Stimulated activated CD4-positive, alpha-beta T cell treated with anti-CD3 and anti-CD28 coated beads, TNF-alpha, amount 100 ng/mL, for 1 hour (primary cell): ENCODE measurements at regions not wholly inside any gene's neighbourhood (a gene's known extent, or its start where the extent isn't known, plus 50 kb on each side); places are given as distances from the start of the nearest gene placed in this dataset.
"Not testable (repeated sequence)": the region's sequence is repeated elsewhere in the genome, so short reads cannot be mapped to it uniquely, and the experiment has no call there.

Experiments
- DNase-seq, 3 donors: peaks; one replicate each; pipeline ENCODE4 v3.0.0-alpha.2; 2020; ENCODE audit warnings: low read depth in 3 of 3, low spot score in 1 of 3

DNA sequence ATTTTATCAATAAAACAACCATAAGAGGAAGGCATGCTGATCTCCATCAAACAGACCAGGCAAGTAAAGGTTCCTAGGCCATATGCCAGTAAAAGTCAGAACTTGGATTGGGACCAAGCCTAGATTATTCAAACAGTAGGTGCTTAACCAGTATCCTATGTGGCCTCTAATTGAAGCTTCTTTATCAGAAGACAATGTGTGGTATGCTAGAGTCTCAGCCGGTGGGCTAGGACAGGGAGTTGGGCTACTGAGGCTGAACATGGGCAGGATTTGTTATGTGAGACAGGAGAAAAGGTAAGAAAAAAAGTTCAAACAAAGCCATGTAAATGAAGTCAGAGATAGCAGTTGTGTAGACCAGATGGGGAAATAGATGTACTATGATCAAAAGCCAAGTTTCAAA is 413.7 kb upstream of the GHITM start:
- no peak for DNase-seq

DNA sequence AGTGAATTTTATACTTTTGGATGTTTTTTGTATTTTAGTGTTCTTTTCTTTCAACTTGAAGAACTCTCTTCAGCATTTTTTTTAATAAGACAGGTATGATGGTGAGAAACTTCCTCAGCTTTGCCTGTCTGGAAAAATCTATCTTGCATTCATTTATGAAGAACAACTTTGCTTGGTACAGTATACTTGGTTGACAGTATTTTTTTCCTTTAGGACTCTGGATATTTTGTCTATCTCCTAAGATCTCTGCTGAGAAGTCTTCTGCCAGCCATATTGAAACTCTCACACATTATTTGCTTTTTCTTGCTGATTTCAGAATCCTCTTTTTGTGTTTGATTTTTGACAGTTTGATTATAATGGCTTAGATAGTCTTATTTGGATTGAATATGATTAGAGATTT is 405.0 kb upstream of the GHITM start:
- no peak for DNase-seq

DNA sequence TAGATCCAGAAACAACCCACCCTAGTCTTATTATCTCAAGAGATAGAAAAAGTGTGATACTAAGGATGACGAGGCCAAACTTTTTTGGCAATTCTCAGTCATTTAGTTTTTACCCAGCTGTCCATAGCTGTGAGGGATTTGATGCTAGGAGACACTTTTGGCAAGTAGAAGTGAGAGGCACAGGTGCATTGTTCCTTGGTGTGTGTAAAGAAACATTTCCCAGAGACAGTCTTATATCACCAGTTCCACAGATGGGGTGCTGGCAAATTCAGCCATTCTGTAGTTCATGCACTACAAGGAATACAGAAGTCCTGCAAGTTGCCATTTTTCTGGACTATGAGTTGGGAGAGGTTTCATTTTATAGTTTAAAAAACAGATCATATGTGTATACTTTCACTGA is 403.3 kb upstream of the GHITM start:
- DNase-seq = no peak

DNA sequence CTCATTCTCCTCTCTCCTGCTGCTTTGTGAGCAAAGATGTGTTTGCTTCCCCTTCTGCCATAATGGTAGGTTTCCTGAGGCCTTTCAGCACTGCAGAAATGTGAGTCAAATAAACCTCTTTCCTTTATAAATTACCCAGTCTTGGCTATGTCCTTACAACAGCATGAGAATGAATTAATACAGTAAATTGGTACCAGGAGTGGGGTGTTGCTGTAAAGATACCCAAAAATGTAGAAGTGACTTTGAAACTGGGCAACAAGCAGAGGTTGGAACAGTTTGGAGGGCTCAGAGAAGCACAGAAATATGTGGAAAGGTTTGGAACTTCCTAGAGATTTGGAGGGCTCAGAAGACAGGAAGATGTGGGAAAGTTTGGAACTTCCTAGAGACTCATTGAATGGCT is 388.7 kb upstream of the GHITM start:
- no peak for DNase-seq

DNA sequence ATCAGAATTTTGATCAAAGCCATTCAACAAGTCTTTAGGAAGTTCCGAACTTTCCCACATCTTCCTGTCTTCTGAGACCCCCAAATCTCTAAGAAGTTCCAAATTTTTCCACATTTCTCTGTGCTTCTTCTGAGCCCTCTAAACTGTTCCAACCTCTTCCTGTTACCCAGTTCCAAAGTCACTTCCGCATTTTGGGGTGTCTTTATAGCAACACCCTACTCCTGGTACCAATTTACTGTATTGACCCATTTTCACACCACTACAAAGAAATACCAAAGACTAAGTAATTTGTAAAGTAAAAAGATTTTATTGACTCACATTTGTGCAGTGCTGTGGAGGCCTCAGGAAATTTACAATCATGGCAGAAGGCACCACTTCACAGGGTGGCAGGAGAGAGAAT is 385.8 kb upstream of the GHITM start:
- DNase-seq = no peak

DNA sequence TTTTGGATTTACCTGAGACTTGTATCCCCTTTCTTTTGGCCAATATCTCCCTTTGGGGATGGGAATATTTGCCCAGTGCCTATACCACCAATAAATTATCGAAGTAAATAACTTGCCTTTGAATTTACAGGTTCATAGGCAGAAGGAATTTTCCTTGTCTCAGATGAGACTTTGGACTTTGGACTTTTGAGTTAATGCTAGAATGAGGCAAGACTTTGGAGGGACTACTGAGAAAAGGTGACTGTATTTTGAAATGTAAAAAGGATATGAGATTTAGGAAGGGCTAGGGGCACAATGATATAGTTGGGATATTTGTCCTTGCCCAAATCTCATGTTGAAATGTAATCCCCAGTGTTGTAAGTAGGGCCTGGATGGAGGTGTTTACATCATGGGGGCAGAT is 384.5 kb upstream of the GHITM start:
- no peak for DNase-seq

DNA sequence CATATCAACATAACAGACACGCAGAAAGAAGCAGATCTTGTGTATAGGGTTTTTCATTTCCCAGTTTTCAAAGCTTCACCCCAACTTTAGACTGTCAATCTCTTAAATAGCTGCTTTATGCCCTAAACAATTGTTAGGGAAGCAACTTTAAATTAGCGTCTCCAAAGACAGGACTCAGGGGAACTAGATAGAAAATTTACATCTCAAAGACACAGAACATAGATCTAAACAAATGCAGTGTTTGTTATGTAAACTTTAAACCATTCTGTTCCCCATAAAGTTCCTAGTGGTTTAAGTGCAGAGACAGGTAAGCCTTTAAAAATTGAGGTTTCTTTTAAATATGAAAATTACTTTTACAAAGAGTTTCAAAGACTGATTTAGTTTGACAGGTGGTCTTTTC is 379.2 kb upstream of the GHITM start:
- no peak for DNase-seq

DNA sequence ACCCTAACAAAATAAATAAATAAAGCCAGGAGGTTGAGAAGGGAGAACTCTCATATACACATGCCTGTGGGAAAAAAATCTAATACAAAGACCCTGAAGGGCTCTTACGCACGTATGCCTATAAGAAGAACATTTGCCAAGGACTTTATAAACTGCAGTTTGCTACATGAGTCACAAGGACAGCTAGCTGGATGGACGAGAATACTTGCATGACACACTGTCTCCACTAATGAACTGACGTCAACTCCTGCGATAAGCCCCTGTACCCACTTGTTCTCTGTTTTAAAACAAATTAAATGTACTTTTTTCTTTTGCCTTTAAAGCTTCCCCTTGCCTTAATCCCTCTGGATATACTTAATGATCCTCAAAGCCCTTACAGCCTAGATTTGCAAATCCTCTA is 374.6 kb upstream of the GHITM start:
- DNase-seq = no peak

DNA sequence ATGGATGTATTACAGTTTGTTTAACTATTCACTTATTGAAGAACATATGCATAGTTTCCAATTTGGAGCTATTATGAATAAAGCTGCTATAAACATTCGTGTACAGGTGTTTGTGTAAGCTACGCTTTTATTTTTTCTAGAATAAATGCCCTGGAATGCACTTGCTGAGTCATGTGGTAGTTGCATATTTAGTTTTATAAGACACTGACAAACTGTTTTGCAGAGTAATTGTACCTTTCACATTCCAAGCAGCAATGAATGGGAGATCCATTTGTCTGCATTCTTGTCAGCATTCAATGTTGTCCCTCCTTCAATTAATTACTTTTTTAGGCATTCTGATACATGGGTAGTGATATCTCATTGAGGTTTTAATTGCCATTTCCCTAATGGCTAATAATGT is 373.6 kb upstream of the GHITM start:
- no peak for DNase-seq

DNA sequence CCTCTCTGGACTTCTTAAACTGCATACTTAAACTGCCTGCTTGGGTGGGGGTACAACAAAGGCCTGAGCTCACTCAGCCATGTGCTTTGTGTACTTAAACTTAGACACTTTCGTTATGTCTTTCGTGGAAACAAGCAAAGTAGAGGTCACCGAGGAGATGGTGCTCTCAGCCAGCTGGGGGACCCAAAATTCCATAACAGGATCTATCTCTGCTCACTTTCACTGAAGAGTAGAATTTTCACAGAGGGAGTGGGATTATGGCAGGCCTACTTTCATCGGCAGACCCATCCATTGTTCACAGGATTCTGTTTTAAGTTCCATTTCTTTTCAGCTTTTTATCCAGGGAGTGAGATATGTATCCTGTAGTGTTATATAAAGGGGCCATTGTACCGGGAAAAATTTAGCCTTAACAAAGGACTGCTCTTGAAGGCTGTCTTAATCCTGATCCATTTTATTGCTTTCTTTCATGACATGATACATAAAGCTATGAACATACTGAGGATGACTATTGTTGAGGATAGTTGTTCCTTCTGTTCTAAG is 370.0 kb upstream of the GHITM start:
- DNase-seq = no peak

DNA sequence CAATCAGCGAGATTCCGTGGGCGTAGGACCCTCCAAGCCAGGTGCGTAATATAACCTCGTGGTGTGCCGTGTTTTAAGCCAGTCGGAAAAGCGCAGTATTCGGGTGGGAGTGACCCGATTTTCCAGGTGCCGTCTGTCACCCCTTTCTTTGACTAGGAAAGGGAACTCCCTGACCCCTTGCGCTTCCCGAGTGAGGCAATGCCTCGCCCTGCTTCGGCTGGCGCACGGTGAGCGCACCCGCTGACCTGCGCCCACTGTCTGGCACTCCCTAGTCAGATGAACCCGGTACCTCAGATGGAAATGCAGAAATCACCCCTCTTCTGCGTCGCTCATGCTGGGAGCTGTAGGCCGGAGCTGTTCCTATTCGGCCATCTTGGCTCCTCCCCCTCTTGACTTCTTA is 352.6 kb upstream of the GHITM start:
- not testable (repeated sequence) for DNase-seq

DNA sequence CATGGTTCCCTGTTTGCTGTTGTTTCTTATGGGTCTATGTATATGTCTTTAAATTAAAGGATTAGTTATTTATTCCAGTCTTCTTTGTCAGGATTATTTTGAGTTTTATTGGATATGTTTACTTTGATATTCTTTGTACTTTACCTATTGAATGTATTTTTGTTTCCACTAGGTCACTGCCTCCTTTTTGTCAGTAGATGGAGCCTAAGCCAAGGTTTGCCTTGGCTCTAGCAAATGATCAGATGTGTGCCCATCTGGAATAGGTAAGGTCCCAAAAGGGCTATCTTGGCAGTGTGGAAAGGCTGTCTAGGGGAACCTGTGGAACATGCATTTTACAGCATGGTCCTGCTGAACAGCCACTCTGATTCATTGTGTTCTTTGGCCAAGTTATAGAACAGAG is 337.3 kb upstream of the GHITM start:
- DNase-seq = no peak

DNA sequence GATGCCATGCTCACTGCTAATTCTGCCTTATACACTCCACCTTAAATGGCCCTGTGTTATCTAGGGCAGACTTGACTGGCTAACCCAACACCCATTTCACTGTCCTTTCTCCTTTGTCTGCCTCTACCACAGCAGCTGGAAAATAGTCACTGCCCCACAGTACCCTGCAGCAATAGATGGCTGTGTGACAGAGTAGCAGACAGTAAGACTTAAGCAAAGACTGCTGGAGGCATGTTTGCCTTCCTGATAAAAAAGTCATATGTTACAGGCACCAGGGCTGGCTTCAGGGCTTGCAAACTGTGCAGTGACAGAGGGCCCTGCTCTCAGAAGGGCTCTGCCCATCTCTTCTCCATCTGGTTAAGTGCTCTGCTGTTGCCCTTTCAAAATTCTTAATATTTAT is 332.6 kb upstream of the GHITM start:
- no peak for DNase-seq

DNA sequence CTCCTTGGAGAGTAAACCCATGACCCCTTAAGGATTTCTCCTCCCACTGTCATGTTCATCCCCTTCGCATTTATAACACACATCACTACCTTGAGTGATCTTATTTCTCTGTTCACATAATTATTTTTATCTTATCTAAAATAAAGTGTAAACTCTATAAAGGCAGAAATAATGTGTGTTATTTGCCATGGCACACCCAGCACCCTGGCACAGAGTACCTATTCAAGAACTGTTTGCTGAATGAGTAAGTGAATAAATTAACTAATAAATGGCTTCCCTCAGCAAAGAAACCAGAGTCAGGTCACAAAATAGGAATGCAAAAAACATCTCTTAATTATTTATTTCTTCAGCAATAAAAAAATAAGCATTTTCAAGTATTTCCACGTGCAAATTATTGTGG is 330.3 kb upstream of the GHITM start:
- no peak for DNase-seq

DNA sequence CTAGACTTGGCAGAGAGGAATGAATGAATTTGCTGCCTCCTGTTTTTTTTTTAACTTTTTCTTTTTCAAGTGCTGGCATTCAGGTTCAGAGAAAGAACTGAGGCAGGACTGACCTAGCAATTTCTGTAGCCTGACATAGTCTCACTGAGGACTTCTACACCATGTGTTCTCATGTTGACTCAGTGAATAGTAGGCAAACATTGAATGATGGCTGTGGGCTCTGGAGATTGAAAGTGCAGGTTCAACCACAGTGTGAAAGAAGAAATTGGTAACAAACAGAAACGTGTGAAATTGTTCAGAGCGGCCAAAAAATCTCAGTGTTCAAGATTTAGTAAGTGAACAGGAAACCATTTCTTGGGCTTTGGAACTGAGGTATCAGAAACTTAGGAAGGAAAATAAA is 322.4 kb upstream of the GHITM start:
- no peak for DNase-seq

DNA sequence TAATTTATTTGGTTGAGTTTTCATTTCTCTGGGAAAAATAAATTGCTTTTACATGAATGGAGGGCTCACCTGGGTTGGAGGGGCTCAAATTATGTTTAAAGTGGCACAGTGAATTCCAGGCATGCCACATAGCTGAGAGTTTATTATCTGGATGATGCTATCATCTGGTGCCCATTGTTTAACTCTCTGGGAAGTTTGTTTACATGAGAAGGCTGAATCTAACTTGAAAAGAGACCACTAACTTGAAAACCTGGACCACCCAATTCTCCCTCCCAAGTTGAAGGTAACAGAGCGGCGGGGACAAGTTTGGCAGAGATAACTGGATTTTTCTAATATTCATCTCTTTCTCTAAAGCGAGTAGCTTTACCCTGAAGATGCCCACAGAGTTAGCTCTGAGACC is 321.5 kb upstream of the GHITM start:
- no peak for DNase-seq

DNA sequence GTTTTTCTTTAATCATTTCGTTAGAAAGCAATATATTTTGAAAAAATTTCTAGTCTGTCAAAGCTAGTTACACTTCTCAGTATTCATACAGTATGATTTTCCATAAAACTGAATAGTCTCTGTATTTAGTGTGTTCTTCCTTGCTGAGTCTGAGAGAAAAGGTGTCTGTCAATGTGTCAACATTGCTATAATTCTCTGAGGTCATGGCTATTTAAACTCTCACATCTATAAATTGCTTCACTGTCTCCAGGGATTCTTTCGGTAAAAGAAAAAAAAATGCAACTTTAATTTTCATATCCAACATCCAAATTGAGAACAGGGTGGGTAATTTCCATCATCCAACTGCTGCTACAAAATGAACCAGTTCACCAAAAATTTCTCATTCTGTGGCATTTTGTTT is 319.7 kb upstream of the GHITM start:
- DNase-seq = no peak

DNA sequence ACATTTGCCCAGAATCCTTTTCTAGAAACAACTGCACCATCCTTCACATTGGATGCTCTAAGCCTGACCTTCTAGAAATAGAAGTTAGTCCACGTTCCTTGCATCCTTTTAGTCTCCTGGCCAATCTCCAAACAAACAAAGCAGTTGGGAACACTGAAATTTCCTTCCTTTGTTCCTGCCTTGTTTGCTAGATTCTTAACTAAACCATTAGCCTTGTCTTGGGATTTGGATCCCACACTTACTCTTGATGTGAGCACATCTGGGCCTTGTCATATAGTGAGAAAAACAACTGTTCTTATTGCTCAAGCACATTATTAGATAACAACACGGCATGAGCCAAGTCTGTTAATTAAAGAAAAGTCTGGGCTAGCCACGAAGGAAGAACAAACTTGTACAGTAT is 319.3 kb upstream of the GHITM start:
- DNase-seq = no peak

DNA sequence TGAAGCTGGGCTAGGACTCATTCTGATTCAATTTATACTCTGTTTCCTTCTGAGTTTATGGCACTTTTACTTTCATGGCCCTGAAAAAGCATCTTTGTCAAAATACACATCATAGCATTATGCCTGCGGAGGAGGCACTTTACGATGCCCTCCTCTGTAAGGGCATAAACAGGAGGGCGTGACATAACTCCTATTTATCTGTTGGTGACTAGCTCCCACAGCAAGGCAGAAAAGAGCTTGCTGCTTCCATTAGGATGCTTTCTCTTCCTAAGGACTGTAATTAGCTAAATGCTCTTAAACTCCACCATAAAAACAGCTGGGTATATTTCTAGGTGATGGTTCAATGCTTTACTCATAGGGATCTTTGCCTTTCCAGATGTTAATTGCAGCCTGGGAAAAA is 315.2 kb upstream of the GHITM start:
- DNase-seq = no peak

DNA sequence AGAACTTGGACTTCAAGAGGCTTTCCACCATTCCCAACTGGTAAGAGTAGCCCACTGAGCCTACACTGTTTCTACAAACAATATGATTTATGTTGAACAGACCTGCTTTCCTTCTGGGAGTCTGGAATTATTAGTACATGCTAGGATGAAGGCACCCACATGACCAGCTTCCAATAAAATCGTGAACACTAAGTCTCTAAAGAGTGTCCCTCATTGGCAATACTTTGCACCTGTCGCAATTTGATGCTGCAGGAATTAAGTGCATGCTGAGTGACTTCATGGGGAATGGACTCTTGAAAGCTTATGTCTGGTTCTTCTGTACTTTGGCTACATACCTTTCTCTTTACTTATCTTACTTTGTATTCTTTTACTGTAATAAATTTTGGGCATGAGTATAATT is 305.2 kb upstream of the GHITM start:
- DNase-seq = no peak

DNA sequence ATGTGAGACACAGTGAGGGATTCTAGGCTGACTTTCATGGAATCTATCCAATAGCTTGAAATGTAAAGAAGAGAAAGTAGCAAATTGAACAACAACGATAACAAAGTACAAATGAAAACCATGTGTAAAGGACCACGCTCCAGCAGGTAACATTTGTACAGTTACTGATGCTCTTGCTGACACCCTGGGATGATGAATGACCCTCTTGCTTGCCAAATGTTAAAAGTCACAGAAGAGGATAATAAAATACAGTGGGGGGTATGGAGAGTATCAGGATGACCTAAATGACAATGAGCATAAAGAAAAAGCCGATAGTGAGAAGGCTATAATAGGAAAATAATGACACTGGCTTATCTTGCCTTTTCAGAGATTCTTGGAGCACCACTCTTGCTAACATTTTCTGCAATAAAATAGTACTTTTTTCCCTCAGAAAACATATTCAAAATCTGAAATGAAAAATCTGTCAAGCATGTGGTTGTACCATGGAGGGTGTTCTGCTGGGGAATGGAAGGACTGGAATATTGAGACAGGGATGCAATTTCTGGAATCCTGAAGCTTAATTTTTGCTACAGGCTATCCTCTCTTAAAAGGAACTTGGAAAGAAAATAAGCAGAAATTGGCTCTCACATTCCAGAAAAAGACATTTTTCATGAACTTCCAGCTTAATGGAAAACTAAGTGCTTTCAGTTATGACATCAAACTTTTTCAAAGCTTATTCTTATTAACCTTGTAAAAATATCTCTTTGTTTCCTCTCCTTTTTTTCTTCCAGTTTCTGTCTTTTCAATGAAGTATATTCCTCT is 303.2 kb upstream of the GHITM start:
- DNase-seq = no peak

DNA sequence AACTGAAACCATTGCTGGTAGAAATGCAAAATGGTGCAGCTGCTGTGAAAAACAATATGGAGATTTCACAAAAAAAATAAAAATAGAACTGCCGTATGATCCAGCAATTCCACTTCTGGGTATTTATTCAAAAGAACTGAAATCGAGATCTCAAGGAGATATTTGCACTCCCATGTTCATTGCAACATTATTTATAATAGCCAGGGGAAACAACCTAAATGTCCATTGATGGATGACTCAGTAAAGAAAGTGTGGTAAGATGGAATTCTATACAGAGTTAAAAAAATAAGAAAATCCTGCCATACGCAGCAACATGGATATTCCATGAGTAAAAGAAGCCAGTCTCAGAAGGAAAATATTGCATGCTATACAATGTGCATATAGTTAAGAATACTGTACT is 290.6 kb upstream of the GHITM start:
- DNase-seq = no peak

DNA sequence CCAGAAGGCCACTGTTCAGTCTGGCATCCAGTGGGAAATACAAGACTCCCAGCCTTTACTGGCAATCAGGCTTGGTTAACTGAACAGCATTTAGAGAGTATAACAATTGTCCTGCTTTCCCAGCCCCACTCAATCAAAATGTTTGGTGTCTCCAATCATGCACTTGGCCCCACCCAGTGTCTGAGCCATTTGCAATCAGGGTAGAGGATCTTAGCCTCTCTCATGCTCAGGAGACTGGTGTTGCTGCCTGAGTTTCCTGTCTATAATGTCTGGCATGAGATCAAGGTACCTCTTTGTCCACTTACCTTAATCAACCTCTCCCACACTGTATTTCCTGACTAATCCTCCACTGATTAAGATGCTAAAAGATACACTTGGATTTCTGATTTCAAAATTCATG is 290.2 kb upstream of the GHITM start:
- no peak for DNase-seq
